ENCODE measurements at regions not wholly inside any gene's neighbourhood (a gene's known extent, or its start where the extent isn't known, plus 50 kb on each side); places are given as distances from the start of the nearest gene placed in this dataset.

DNA sequence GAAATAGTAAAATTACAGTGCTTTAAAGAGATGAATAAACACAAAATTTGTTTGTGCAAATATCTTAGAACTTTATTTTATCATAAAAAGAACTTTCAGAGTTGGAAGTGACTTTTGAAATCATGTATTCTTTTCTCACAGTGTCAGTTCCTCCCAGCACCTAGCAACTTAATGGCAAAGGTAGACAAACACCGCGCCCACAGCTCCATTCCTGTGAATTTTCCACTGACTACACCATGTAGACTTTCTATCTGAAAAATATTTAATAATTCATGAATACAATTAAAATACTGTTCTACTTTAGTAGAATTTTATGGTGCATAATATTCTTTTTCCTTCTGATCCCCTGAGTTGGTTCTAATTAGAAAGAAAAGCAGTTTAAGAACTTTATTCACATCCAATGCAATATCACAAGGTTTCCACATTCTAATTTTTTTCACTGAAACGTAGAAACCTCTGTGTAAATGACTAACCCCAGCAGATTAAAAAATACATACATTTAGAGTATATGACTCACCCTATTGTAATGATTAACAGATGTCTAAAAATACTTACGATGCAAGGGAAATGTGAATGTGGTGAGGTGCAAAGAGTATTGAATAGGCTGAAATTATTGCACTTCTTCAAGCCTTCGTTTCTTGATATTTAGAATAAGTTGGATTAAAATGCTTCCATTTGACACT, 218.2 kb upstream of the CCDC179 start:
- TF ChIP-seq, protein P1, sequence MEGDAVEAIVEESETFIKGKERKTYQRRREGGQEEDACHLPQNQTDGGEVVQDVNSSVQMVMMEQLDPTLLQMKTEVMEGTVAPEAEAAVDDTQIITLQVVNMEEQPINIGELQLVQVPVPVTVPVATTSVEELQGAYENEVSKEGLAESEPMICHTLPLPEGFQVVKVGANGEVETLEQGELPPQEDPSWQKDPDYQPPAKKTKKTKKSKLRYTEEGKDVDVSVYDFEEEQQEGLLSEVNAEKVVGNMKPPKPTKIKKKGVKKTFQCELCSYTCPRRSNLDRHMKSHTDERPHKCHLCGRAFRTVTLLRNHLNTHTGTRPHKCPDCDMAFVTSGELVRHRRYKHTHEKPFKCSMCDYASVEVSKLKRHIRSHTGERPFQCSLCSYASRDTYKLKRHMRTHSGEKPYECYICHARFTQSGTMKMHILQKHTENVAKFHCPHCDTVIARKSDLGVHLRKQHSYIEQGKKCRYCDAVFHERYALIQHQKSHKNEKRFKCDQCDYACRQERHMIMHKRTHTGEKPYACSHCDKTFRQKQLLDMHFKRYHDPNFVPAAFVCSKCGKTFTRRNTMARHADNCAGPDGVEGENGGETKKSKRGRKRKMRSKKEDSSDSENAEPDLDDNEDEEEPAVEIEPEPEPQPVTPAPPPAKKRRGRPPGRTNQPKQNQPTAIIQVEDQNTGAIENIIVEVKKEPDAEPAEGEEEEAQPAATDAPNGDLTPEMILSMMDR (IDR thresholded peaks at IDR 0.05; ENCODE audit: control insufficient read depth, insufficient read depth, low read depth, low read length, missing control alignments) = no peak
- H3K4me3 ChIP-seq (ENCODE audit: control insufficient read depth, low read depth, low read length) = no peak overlapping the region
- DNase-seq (ENCODE audit: low read depth) = no peak

DNA sequence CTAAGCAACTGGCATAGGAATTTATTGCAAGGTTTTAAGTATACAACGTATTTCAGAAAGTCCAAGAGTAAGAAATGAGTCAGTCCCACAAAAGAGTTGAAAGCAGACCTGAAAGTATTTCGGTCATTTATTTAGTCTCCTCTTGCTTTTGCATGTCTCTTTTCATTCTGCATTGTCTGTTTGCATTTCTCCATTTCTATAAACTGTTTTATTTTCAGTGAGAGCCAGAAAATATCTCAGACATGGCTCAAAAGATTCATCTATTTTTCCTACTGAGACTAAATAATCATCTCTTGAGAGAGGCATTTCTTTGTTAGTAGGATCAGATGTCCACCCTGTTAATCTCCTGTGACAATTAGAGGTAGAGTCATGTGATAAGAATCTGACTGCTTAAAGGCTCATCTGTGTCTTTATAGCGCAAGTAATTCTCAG, 219.1 kb upstream of the CCDC179 start:
- H3K4me3 ChIP-seq (ENCODE audit: control insufficient read depth, low read depth, low read length) = no peak overlapping the region
- no peak for DNase-seq (ENCODE audit: low read depth)
- TF ChIP-seq, protein P1 (IDR thresholded peaks at IDR 0.05; ENCODE audit: control insufficient read depth, insufficient read depth, low read depth, low read length, missing control alignments) = no peak

DNA sequence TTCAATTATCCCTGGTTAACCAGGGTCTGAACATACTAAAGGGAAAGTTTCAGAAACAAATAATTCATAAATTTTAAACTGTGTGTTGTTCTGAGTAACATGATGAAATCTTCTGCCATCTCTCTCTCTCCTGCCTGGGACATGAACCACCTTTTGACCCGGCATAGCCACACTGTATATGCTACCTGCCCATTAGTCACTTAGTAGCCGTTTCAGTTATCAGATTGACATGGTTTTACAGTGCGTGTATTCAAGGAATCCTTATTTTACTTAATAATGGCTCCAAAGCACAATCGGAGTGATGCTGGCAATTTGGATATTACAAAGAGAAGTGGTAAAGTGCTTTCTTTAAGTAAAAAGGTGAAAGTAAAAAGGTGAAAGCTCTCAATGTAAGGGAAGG, 227.1 kb upstream of the CCDC179 start:
- no peak for DNase-seq (ENCODE audit: low read depth)
- H3K4me3 ChIP-seq (ENCODE audit: control insufficient read depth, low read depth, low read length) = no peak overlapping the region
- TF ChIP-seq, protein P1 (IDR thresholded peaks at IDR 0.05; ENCODE audit: control insufficient read depth, insufficient read depth, low read depth, low read length, missing control alignments) = no peak

DNA sequence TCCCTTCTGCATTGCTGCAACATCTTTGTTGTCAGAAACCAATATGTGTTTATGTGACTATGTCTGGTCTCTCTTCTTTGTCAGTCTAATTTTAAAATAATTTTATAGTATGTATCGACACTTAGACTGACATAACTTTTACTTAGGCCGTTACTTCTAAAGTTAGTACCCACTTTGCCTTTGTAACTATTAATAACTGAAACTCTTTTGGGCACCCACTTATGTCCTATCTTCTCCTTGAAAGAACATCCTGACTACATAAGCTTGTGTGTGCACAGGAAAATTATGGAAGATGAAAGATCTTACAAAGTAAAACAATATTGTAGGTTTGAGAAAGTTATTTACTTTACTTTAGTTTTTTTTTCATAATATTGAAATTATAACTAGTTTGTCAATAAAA, 230.4 kb upstream of the CCDC179 start:
- TF ChIP-seq, protein P1 (IDR thresholded peaks at IDR 0.05; ENCODE audit: control insufficient read depth, insufficient read depth, low read depth, low read length, missing control alignments) = no peak
- H3K4me3 ChIP-seq (ENCODE audit: control insufficient read depth, low read depth, low read length) = no peak overlapping the region
- DNase-seq (ENCODE audit: low read depth) = no peak

DNA sequence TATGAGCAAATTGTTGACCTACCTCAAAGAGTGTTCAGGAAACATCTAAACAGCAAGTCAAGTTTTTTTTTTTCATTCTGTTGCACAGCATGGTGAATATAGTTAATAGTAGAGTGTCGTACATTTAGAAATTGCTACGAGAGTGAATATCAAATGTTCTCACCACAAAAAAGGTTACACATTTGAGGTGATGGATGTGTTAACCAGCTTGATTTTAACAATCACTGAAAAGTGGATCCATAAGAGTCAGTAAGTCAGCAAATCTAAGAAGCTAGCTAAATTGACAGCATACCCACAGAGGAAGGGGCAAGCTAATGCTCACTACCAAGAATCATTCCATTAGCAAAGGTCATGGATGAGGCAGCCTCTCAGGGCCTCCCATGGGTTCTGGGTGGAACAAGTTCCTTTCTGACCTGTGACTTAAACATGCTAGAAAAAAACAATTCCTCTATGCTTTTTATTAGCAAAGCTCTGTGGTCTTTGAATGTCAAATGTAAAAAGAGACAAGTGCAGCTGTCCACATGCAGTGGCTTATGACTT, 235.4 kb upstream of the CCDC179 start:
- H3K4me3 ChIP-seq (ENCODE audit: control insufficient read depth, low read depth, low read length) = no peak overlapping the region
- TF ChIP-seq, protein P1 (IDR thresholded peaks at IDR 0.05; ENCODE audit: control insufficient read depth, insufficient read depth, low read depth, low read length, missing control alignments) = no peak
- DNase-seq (ENCODE audit: low read depth) = no peak

DNA sequence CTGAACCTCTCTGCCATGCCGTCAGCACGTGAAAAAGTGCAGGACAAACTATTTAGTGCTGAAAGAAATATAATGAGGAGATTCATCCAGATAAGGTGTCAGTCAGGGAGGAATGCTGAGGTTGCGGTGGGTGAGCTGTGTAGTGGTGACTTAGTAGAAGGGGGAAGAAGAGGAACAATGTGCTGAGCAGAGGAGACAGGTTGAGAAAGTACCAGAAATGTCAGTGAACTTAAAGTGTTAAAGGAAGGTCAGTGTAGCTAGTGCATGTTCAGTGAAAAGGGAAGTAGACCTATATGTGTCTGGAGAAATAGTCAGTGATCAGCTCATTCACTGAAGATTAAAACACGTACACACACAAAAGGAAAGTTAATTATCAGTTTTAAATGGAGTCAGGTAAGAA, 237.6 kb upstream of the CCDC179 start:
- H3K4me3 ChIP-seq (ENCODE audit: control insufficient read depth, low read depth, low read length) = no peak overlapping the region
- TF ChIP-seq, protein P1 (IDR thresholded peaks at IDR 0.05; ENCODE audit: control insufficient read depth, insufficient read depth, low read depth, low read length, missing control alignments) = no peak
- no peak for DNase-seq (ENCODE audit: low read depth)

Data from AG09309 (cell line).